ENCODE measurements at regions not wholly inside any gene's neighbourhood (a gene's known extent, or its start where the extent isn't known, plus 50 kb on each side); places are given as distances from the start of the nearest gene placed in this dataset.
"Not testable (repeated sequence)": the region's sequence is repeated elsewhere in the genome, so short reads cannot be mapped to it uniquely, and the experiment has no call there.

GRCh38 chr17:72565006-72565405 is 444.2 kb downstream of the SOX9 start:
- no peak for DNase-seq (ENCODE audit: low read depth in 1 of 2, low spot score in 1 of 2)

- no peak for DNase-seq (ENCODE audit: low read depth in 1 of 2, low spot score in 1 of 2)
Measured at GRCh38 chr17:72565758-72566157, 444.9 kb downstream of the SOX9 start.

- no peak for DNase-seq (ENCODE audit: low read depth in 1 of 2, low spot score in 1 of 2)
Measured at GRCh38 chr17:72566671-72567484, 446.1 kb downstream of the SOX9 start.

GRCh38 chr17:72567774-72568173 is 447.0 kb downstream of the SOX9 start:
- DNase-seq (ENCODE audit: low read depth in 1 of 2, low spot score in 1 of 2): no peak

GRCh38 chr17:72569148-72569946 is 448.5 kb downstream of the SOX9 start:
- no peak for DNase-seq (ENCODE audit: low read depth in 1 of 2, low spot score in 1 of 2)

GRCh38 chr17:72571813-72572396 is 451.1 kb downstream of the SOX9 start:
- no peak for DNase-seq (ENCODE audit: low read depth in 1 of 2, low spot score in 1 of 2)

GRCh38 chr17:72572604-72573491 is 452.0 kb downstream of the SOX9 start:
- DNase-seq (ENCODE audit: low read depth in 1 of 2, low spot score in 1 of 2): no peak

GRCh38 chr17:72573492-72573801 is 452.6 kb downstream of the SOX9 start:
- not testable (repeated sequence) for DNase-seq (ENCODE audit: low read depth in 1 of 2, low spot score in 1 of 2)

- DNase-seq (ENCODE audit: low read depth in 1 of 2, low spot score in 1 of 2): no peak
Measured at GRCh38 chr17:72574675-72575510, 454.1 kb downstream of the SOX9 start.

- no peak for DNase-seq (ENCODE audit: low read depth in 1 of 2, low spot score in 1 of 2)
Measured at GRCh38 chr17:72575542-72576233, 454.9 kb downstream of the SOX9 start.

- DNase-seq (ENCODE audit: low read depth in 1 of 2, low spot score in 1 of 2): no peak
Measured at GRCh38 chr17:72576289-72576759, 455.5 kb downstream of the SOX9 start.

GRCh38 chr17:72578817-72579470 is 458.1 kb downstream of the SOX9 start:
- DNase-seq (ENCODE audit: low read depth in 1 of 2, low spot score in 1 of 2): no peak

GRCh38 chr17:72579990-72580320 is 459.1 kb downstream of the SOX9 start:
- DNase-seq (ENCODE audit: low read depth in 1 of 2, low spot score in 1 of 2): no peak

- DNase-seq (ENCODE audit: low read depth in 1 of 2, low spot score in 1 of 2): no peak
Measured at GRCh38 chr17:72580321-72581127, 459.7 kb downstream of the SOX9 start.

GRCh38 chr17:72587156-72587555 is 466.3 kb downstream of the SOX9 start:
- no peak for DNase-seq (ENCODE audit: low read depth in 1 of 2, low spot score in 1 of 2)

GRCh38 chr17:72587773-72588511 is 467.1 kb downstream of the SOX9 start:
- no peak for DNase-seq (ENCODE audit: low read depth in 1 of 2, low spot score in 1 of 2)

- no peak for DNase-seq (ENCODE audit: low read depth in 1 of 2, low spot score in 1 of 2)
Measured at GRCh38 chr17:72588561-72588960, 467.7 kb downstream of the SOX9 start.

GRCh38 chr17:72588961-72589360 is 468.1 kb downstream of the SOX9 start:
- no peak for DNase-seq (ENCODE audit: low read depth in 1 of 2, low spot score in 1 of 2)

Data from activated CD4-positive, alpha-beta T cell treated with anti-CD3 and anti-CD28 coated beads, Interleukin-2, amount 50 U/mL, for 24 hours (primary cell).